Activated gamma-delta T cell (primary cell): ENCODE measurements at regions not wholly inside any gene's neighbourhood (a gene's known extent, or its start where the extent isn't known, plus 50 kb on each side); places are given as distances from the start of the nearest gene placed in this dataset.

Experiments used
- DNase-seq: peaks from one replicate; lab custom pipeline; 2025; lab: John Stamatoyannopoulos, UW

DNA sequence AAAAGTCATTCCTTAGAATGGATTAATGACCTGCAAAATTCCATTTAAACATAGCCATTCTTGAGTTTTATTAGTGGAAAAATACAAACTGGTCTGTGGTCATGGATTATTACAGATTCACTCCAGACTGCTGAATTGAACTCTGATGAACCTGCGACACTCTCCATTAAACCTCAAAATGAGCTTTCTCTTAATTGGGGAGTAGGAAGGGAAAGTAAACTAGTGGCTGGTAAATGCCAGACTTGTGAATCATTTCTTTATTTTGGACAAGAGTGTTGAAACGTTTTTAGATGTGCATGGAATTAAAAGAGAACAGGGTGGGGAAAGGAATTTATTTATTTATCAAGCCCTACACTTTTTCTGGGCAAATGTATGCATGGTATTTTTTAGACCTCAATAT is 321.2 kb upstream of the FANCL start:
- DNase-seq: no peak

DNA sequence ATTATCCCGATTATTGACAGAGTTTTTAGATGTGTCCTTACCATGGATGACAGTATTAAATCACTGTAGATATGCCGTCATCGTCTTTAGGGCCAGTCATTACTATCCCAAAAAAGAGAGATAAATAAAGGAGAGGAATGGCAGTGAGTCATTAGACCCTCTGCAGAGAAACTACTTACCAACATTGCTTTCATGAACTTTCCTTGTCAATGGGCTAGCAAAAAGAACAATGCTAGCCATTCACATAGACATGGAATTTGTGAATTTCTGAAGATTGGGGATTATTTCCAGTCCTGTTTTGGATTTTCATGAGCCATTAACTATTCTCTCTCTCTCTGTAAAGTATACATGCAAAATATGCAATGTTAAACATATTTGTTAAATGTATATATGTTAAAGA is 319.4 kb upstream of the FANCL start:
- DNase-seq: no peak

DNA sequence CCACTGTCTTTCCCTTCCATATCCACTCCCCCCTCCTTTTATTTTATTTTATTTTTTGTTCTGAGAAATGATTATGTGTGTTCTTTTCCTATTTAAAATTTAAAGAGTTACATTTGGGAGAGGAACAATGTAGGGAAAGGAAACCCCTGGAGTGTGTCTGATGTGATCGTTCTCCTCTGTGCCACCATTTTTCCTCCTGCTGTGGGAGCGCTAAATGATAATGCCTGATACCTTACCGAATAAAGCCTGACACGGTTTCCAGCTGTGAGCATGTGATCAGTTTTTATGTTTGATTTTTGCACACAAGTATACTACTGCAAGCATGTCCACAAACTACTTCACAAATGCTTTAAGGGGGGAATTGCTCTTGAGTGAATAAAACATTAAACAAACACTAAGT is 317.8 kb upstream of the FANCL start:
- DNase-seq: no peak

DNA sequence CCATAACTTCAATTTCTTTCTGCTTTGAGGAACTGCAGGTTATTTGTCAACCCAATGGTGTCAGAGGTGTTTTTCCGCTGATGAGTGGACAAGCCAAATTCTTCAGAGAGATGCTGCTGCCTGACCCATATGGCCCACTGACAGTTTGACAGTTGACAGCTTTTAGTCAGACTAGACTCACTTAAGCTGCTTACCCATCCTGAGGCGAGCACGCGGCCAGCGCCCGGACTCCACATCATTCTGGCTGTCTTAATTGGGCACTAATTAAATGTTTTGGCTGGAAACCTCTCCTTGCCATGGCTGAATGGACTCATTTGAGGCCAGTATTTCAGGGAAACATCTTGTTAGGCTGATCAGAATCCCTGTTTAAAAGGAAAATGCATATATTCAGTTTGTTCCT is 316.1 kb upstream of the FANCL start:
- no peak for DNase-seq

DNA sequence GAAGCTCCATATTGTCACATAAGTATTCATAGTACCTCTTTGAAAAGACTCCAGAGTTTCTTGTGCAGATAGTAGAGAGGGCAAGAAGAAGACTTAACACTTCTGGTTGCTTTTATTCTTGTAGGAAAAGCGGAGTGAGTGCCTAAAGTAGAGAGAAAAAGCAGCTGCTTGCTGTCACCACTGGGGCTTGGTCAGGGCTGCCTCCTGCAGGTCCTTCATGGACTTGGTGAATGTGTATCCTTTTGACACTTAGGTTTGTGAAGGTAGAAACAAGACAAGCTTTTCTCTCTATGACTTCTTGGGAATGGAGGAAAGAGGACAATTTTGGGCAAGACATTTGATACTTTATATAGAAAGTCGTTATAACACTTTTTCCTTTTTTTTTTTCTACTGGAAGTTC is 312.8 kb upstream of the FANCL start:
- DNase-seq: no peak

DNA sequence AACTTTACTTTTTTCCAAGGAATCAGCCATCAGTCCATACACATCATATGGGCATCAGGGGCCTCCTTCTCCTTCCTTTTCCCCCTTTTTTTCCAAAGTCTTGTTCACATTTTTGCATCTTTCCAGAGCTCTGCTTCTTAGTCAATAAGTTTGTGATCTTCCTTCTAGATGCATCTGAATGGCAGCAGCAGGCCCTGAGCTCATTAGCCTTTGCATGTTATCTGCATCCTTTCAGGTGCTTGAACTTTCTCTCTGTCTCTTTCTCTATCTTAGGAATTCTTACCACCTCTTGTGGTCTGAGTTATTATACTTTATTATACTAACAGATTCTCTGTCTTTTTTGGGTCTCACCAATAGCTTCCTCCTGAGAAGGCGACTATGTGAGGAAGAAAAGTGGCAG is 312.4 kb upstream of the FANCL start:
- no peak for DNase-seq

DNA sequence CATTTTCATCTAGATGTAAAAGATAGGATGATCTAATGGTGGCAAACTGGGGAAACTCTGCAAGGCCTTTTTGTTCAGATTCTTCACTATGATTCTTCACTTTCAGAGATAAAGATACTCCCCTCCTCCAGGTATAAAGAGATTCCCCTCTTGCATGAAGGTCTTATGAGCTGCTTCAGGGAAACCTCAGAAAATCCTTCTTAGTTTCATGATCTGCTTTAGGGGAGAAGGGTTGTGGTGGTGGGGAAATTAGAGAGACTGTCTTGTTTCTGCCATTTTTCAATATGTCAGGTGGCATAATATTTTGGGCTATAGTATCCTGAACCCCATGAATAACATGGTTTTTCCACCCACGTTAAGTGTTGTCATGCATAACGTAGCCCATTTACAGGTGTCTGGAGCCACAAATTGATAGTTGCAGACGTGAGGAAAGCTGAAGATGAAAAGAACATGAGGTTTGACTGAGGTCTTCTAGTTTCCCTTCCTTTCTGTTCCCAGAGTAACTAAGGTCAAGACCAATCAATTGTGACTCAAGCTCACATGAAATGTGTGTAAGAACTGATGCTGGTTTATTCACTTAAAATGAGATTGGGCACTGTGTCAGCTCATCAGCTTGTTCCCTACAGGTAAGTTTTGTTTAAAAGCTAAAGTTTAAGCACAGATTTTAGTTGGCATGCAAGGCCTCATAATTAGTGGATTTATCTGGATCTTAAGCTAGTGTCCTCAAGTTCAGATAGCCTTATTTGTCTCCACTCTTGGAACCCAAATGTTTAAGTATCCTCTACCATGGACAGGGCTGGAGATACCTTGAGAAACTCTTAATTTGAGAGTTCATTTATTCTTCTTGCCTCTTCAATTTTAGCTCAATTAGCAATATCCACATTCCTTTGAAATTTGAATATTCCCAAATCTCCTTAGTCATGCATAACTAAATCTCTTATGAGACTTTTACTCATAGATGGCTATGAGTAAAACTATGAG is 304.5 kb upstream of the FANCL start:
- DNase-seq: no peak

DNA sequence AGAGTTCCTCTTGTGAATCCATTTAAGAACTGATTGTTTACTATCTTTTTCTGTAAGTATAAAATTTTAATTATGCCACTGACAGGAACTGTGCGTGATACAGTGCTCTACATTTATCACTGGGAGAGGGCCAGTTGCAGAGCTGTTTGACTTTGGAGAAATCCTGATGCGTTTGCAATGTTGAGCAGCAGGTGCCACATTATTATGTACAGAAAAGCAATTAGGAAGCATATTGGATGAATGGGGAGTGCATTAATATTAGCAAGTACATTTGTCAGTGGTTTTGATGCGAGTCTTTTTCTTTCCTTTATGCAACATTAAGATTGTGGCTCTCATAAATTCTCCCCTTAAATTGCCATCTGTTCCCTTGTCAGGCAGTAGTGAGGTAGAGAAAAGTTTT is 302.3 kb upstream of the FANCL start:
- DNase-seq: no peak

DNA sequence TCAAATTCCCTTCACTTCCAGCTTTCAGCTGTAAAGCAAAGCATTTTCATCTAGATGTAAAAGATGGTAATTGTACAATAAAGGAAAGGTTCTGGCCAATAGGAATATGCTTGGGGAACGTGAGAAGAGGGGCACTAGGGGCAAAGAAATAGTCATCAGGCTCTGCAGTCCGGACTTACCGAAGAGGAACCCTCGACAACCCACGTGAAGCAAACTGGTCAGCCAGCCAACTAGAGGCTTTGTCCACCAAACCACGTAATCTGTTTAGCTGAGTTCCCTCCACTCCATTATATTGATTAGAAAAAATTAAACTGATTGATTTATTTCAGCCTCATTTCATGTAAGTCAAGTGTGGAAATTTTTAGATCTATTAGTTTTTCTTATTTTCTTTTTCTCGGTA is 300.4 kb upstream of the FANCL start:
- DNase-seq: no peak

DNA sequence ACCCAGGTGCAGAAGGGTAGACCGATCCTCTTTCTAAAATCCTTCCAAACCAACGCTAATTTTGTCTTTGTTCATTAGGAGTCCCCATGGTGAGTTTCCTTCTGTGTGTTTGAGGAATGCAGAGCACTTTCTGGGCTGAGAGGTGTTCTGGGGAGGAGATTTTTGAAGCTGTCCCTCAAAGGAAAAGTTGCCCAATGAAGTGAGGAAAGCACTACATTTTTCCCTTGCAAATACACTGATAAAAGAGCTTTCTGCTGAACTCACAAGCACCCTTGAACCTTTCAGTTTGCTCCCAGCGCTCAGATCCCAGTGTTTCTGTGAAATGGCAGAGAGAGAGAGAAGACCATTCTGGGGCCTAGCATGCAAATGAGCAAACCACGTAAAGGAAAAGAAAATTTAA is 299.6 kb upstream of the FANCL start:
- DNase-seq: no peak

DNA sequence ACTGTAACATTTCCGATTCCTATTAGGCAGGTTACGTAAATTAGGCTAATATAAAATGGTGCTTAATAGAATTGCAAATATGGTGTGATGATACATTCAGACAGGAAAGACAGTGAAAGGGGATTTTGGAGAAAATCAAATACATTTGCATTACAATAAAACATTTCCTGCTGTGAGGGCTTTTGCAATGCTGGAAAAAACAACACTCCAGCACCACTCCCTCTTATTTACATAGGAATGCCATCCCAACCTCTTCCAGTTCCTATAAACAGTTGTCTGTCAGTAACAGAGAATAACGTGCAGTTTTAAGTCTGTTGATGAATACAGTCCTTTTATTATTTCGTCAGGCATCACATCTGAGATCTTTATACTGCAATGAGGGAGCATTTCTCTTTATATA is 298.8 kb upstream of the FANCL start:
- DNase-seq: no peak

DNA sequence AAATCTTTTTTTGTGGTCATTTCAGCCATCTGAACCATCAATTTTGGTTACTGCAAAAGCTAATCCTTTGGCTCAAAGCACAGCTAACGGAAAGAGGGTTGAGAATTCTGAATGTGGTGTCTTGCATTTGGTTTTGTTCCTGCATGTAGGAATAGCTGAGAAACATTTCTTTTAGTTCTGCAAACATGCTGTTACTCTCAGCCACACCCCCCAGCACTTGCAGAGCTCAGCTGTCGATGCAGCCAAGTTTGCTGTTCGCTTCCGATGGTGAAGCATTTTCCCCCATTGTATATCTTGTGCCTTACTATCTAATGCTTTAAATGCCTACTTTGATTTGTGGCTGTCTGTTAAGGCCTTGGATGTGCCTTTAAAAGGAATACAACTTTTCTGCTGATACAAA is 294.9 kb upstream of the FANCL start:
- DNase-seq: no peak

DNA sequence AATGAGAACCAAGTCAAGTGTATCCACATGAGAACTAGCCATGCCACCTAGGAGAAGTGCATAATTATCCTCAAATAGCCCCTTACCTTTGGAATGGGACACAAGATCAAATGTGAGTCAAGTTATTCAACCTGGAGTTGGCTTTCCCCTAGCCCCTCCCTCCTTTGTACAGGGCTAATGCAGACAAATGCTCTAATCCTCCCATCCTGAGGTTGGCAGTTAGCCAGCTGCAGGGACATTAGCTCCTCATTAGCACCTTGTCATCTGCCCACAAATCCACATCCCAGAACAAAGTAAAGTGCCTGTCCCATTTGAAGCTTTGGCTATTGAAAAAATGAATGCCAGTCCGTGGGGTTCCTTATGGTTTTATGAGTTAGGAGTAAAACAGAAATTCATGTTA is 294.1 kb upstream of the FANCL start:
- DNase-seq: no peak

DNA sequence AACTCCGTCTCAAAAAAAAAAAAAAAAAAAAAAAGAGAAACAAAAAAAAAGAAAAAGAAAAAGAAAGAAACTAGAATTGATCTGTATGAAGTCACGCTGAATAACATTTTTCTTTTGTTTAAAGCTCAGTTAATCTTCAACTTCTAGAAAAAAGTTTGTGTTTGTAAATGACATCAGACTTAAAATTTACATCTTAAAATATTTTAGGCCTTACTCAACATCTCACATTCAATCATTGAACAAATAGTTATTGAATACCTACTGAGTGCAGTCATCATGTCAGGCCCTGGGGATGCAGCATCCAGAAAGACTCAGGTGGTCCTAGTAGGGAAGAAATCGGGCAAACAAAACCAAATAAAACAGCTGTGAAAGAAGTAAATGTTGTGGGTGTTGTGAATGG is 292.3 kb upstream of the FANCL start:
- DNase-seq: no peak

DNA sequence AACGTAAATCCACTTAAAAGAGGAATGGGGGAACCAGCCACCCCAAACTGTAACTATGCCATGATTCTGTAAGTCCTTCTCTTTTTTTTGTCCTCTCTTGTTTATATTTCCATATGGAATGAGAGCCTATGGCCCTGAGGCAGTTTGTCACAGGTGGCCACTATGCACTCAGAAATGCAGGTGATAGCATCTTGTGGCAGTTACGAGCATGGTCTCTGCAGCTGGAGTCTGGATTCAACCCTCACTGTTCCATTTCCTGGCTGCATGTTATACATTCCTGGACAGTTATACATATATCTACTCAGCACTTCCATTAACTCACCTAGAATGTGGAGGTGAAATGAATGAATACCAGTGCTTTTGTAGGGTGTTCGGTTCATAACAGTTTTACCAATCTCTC is 291.5 kb upstream of the FANCL start:
- DNase-seq: no peak

DNA sequence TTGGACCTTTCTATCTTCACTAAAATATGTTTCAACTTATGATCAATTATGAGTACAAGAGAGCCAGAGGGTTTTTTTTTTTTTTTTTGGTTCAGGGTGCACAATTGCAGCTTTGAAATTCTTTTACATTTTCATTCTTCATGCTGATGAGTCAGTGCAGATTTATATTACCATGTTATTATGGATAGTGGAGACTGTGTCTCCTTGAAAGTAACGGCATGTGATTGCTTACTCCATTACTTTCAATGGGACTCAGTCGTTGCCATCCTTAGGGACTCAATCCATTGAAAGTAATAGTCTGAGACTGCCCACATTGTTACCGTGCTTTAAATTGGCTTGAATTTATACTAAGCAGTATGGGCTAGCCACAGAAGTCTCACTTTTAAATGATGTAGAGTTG is 286.5 kb upstream of the FANCL start:
- DNase-seq: no peak

DNA sequence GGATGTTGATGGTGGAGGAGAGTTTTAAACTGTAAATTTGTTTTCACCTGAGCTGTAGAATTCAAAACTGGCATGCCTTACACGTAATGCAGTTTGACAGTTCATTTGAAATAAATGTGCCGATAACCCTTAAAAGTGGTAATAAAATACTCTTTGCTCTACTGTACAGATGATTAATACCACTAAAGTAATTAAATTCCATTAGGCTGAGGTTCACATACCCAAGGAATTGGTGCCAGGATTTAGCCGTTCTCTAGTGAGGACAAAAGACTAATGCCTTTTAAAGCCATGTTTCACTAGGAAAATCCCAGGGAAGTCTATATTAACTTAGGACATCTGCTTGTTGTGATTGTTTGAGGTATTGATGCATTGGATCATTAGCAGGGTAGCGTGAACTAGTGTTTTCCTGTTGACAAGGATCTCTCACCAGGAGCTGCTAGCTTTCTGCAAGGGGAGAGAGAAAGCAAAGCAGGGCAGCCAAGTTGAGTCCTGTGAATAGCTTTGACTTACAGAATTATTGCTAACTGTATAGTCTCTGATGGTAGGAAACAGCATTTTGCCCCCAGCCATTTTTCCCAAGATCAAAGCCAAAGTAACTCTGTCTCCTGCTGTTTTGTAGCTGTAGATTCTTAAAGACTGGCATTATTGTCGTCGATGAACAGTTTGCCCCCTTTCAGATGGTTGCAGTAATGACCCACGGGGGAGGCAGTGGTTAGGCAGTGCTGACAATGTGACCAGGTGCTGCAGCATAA is 280.9 kb upstream of the FANCL start:
- DNase-seq: no peak

DNA sequence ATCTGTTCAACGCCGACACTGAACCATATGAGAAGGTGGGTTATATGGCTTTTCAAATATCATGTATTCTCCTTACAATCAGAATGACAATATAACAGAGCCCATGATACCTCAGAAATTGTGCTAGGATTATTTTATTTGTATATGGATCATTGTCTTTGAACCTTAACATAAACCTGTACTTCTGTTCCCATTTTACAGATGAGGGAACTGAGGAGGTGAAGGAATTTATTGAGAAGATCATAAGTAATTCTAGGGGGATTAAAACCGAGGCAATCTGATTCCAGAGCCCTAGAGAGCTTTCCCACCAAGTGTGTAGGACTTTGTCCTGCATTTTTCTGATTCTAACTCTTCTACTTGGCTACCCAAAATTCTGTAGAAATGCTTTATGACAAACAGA is 279.8 kb upstream of the FANCL start:
- DNase-seq: no peak

DNA sequence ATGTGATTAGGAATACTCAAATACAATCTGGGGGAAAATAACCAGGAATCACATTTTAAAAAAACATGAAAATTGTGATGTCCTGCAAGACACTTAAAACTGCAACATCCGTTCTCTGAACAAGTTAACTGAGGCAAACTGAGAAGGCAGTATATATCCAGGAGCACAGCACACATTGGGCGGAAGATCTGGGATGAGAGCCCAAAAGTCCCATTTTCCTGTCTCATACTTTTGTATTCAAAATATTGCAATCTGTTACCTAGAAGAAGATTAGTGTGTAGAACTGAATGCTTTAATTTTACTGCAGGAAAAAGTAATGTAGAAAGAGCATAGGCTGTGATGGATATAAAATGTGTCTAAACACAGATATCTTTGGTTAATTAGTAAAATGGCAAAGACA is 276.8 kb upstream of the FANCL start:
- no peak for DNase-seq

DNA sequence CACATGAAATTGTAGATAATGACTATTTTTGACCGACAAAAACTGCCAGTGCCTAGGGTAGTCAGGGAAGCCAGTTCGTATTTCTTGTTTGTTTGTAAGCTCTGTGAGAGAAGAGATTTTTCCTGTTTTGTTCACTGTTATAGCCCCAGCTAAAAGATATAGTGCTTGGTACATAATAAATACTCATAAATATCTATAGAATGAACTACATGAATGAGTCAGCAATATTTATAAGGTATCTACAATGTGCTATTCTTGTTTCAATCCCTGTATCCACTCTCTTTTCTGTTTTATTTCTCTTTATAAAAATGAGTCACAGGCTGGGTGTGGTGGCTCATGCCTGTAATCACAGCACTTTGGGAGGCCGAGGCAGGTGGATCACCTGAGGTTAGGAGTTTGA is 275.6 kb upstream of the FANCL start:
- no peak for DNase-seq

DNA sequence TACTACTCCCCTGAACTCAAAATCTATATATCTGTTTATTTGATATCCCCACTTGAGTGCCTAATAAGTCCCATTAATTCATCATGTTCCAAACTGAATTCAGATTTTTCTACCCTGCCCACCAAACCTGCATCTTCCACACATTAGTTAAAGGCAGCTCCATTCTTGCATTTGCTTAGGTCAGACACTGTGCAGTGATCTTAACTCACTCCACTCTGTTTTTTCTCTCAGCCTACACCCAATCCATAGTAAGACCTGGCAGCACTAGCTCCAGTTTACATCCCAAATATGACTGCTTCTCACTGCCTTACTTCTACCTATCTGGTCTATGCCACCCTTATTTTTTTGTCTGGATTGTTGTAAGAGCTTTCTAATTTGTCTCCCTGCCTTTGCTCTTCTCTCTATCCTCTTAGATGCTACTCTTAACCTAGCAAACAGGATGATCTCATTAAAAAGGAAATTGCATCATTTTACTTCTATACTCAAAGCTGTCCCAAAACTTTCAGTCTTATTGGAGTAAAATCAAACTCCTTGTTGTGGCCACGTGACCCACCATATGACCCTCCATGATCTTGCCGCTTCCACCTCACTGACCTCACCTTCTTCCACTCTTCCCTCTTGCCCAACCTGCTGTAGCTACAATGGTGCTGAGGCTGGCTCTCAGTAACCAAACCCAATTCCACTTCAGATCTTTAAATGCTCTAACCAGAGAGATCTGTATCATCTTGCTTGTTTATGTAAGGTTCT is 274.9 kb upstream of the FANCL start:
- DNase-seq: no peak

DNA sequence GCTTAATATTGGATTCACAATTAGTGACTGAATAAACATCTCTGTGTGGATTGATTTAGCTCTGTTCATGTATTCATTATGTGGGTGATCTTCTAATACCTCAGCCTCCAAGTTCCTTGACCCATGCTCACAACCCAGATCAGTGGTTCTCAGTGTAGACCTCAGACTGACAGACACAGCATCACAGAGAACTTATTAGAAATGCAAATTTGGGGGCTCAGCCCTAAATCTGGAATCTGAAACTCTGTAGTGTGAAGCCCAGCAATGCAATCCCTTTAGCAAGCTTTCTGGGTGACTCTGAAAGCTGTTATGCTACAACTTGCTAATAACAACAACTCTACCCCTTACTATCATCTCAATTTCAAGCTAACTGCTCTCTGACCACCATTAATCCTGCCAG is 273.1 kb upstream of the FANCL start:
- no peak for DNase-seq

DNA sequence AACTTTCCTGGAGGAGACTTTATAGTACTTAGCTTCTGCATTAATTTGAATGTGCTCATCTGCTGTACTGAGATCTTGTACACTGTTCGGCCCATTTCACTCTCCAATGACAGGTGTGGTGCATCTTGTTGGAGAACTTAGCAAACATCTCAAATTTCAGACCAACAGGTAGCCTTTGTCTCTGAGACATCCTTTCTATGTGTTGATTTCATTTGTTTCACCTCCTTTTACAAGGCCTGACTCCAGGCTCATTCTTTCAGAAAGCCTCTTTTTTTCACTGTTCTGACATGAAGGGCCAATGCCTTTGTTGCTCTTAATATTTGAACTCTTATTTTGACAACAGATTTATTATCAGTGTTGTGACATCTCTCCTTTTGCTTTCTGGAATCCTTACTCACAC is 271.8 kb upstream of the FANCL start:
- no peak for DNase-seq
